GM12891 (cell line): ENCODE measurements at regions not wholly inside any gene's neighbourhood (a gene's known extent, or its start where the extent isn't known, plus 50 kb on each side); places are given as distances from the start of the nearest gene placed in this dataset.

Source experiments
- POLR2A ChIP-seq: IDR thresholded peaks from 2 replicates; pipeline ENCODE4 v1.6.1; 2011; ENCODE audit warnings: low read depth, low read length, control low read depth
- POLR2AphosphoS5 ChIP-seq: IDR thresholded peaks from 2 replicates; pipeline ENCODE4 v1.6.1; 2011; ENCODE audit warnings: low read depth, low read length, control low read depth
- POU2F2 ChIP-seq: IDR thresholded peaks from 2 replicates; pipeline ENCODE4 v1.6.1; 2011; ENCODE audit warnings: low read depth, mild to moderate bottlenecking, control low read depth, low read length, moderate library complexity
- SPI1 ChIP-seq: IDR thresholded peaks from 2 replicates; pipeline ENCODE4 v1.6.1; 2011; ENCODE audit warnings: low read depth, low read length, control low read depth

- TF ChIP-seq POLR2AphosphoS5 (no peak), SPI1 (no peak), POLR2A (no peak), POU2F2 (no peak)
These were observed 1609.0 kb upstream of the AGA start for GRCh38 chr4:179051206-179051605.
